ENCODE measurements at regions not wholly inside any gene's neighbourhood (a gene's known extent, or its start where the extent isn't known, plus 50 kb on each side); places are given as distances from the start of the nearest gene placed in this dataset.

GRCh38 chr1:55986003-55986402, 593.4 kb downstream of the PLPP3 start:
- DNase-seq (ENCODE audit: low read depth), result peak; percentile 83
- no peaks in the 10 kb centered on the region for H3K9me3 ChIP-seq (ENCODE audit: control insufficient read depth, low read length)
- no peaks in the 10 kb centered on the region for H3K27me3 ChIP-seq (replicated peaks; ENCODE audit: control insufficient read depth, insufficient read depth, low read length)
- H3K9ac ChIP-seq (ENCODE audit: low read length), result peak overlapping the region; percentile 36
- H3K4me3 ChIP-seq (ENCODE audit: low read length), result no peak overlapping the region
- H3K36me3 ChIP-seq (ENCODE audit: control insufficient read depth, insufficient read depth, low read length, severe bottlenecking), result no peaks in the 10 kb centered on the region
- peaks cover 60% of the 10 kb centered on the region for H3K4me1 ChIP-seq (ENCODE audit: control insufficient read depth, insufficient read depth, low read length)

- Histone ChIP-seq H3K4me3 (ENCODE audit: low read length) (no peak overlapping the region), H3K4me1 (ENCODE audit: control insufficient read depth, insufficient read depth, low read length) (peaks cover 23% of the 10 kb centered on the region)
- peak; percentile 78 for DNase-seq (ENCODE audit: low read depth)
Measured at GRCh38 chr1:55981010-55981650, 598.2 kb downstream of the PLPP3 start.

GRCh38 chr1:55980582-55980981, 598.8 kb downstream of the PLPP3 start:
- peak; percentile 71 for DNase-seq (ENCODE audit: low read depth)
- peaks cover 3% of the 10 kb centered on the region for H3K9me3 ChIP-seq (ENCODE audit: control insufficient read depth, low read length)
- no peaks in the 10 kb centered on the region for H3K36me3 ChIP-seq (ENCODE audit: control insufficient read depth, insufficient read depth, low read length, severe bottlenecking)
- peaks cover 19% of the 10 kb centered on the region for H3K4me1 ChIP-seq (ENCODE audit: control insufficient read depth, insufficient read depth, low read length)
- H3K9ac ChIP-seq (ENCODE audit: low read length), result peak overlapping the region; percentile 15
- no peaks in the 10 kb centered on the region for H3K27me3 ChIP-seq (replicated peaks; ENCODE audit: control insufficient read depth, insufficient read depth, low read length)
- H3K4me3 ChIP-seq (ENCODE audit: low read length), result no peak overlapping the region

More at GRCh38 chr1:55981010-55981650, 598.2 kb downstream of the PLPP3 start:
- Histone ChIP-seq H3K36me3 (ENCODE audit: control insufficient read depth, insufficient read depth, low read length, severe bottlenecking) (no peaks in the 10 kb centered on the region), H3K9me3 (ENCODE audit: control insufficient read depth, low read length) (peaks cover 3% of the 10 kb centered on the region), H3K27me3 (replicated peaks; ENCODE audit: control insufficient read depth, insufficient read depth, low read length) (no peaks in the 10 kb centered on the region), H3K9ac (ENCODE audit: low read length) (peak overlapping the region; percentile 56)

- H3K4me1 ChIP-seq (ENCODE audit: control insufficient read depth, insufficient read depth, low read length), result peaks cover 37% of the 10 kb centered on the region
- H3K4me3 ChIP-seq (ENCODE audit: low read length), result peak overlapping the region; percentile 12
- DNase-seq (ENCODE audit: low read depth), result peak; percentile 81
- peaks cover 3% of the 10 kb centered on the region for H3K9me3 ChIP-seq (ENCODE audit: control insufficient read depth, low read length)
- no peaks in the 10 kb centered on the region for H3K36me3 ChIP-seq (ENCODE audit: control insufficient read depth, insufficient read depth, low read length, severe bottlenecking)
- H3K9ac ChIP-seq (ENCODE audit: low read length), result peak overlapping the region; percentile 69
- H3K27me3 ChIP-seq (replicated peaks; ENCODE audit: control insufficient read depth, insufficient read depth, low read length), result no peaks in the 10 kb centered on the region
Measured at GRCh38 chr1:55974714-55975441, 604.5 kb downstream of the PLPP3 start.

GRCh38 chr1:55970526-55971110, 608.7 kb downstream of the PLPP3 start:
- Histone ChIP-seq H3K4me3 (ENCODE audit: low read length) (no peak overlapping the region), H3K27me3 (replicated peaks; ENCODE audit: control insufficient read depth, insufficient read depth, low read length) (no peaks in the 10 kb centered on the region), H3K36me3 (ENCODE audit: control insufficient read depth, insufficient read depth, low read length, severe bottlenecking) (no peaks in the 10 kb centered on the region), H3K9me3 (ENCODE audit: control insufficient read depth, low read length) (no peaks in the 10 kb centered on the region), H3K4me1 (ENCODE audit: control insufficient read depth, insufficient read depth, low read length) (peaks cover 36% of the 10 kb centered on the region), H3K9ac (ENCODE audit: low read length) (peak overlapping the region; percentile 2)
- peak; percentile 48 for DNase-seq (ENCODE audit: low read depth)

- H3K9me3 ChIP-seq (ENCODE audit: control insufficient read depth, low read length), result no peaks in the 10 kb centered on the region
- no peak overlapping the region for H3K4me3 ChIP-seq (ENCODE audit: low read length)
- no peaks in the 10 kb centered on the region for H3K27me3 ChIP-seq (replicated peaks; ENCODE audit: control insufficient read depth, insufficient read depth, low read length)
- DNase-seq (ENCODE audit: low read depth), result no peak
- H3K4me1 ChIP-seq (ENCODE audit: control insufficient read depth, insufficient read depth, low read length), result peaks cover 28% of the 10 kb centered on the region
- no peaks in the 10 kb centered on the region for H3K36me3 ChIP-seq (ENCODE audit: control insufficient read depth, insufficient read depth, low read length, severe bottlenecking)
- no peak overlapping the region for H3K9ac ChIP-seq (ENCODE audit: low read length)
Measured at GRCh38 chr1:55969322-55969721, 610.0 kb downstream of the PLPP3 start.

- Histone ChIP-seq H3K9me3 (ENCODE audit: control insufficient read depth, low read length) (no peaks in the 10 kb centered on the region), H3K27me3 (replicated peaks; ENCODE audit: control insufficient read depth, insufficient read depth, low read length) (no peaks in the 10 kb centered on the region), H3K4me1 (ENCODE audit: control insufficient read depth, insufficient read depth, low read length) (peaks cover 21% of the 10 kb centered on the region), H3K36me3 (ENCODE audit: control insufficient read depth, insufficient read depth, low read length, severe bottlenecking) (no peaks in the 10 kb centered on the region), H3K4me3 (ENCODE audit: low read length) (no peak overlapping the region), H3K9ac (ENCODE audit: low read length) (no peak overlapping the region)
- no peak for DNase-seq (ENCODE audit: low read depth)
Measured at GRCh38 chr1:55968661-55969060, 610.7 kb downstream of the PLPP3 start.

- H3K4me3 ChIP-seq (ENCODE audit: low read length), result no peak overlapping the region
- H3K4me1 ChIP-seq (ENCODE audit: control insufficient read depth, insufficient read depth, low read length), result peaks cover 10% of the 10 kb centered on the region
- no peaks in the 10 kb centered on the region for H3K36me3 ChIP-seq (ENCODE audit: control insufficient read depth, insufficient read depth, low read length, severe bottlenecking)
- H3K9ac ChIP-seq (ENCODE audit: low read length), result no peak overlapping the region
- DNase-seq (ENCODE audit: low read depth), result peak; percentile 30
- no peaks in the 10 kb centered on the region for H3K27me3 ChIP-seq (replicated peaks; ENCODE audit: control insufficient read depth, insufficient read depth, low read length)
- no peaks in the 10 kb centered on the region for H3K9me3 ChIP-seq (ENCODE audit: control insufficient read depth, low read length)
Measured at GRCh38 chr1:55965981-55966461, 613.3 kb downstream of the PLPP3 start.

GRCh38 chr1:55962472-55962871, 616.9 kb downstream of the PLPP3 start:
- H3K27me3 ChIP-seq (replicated peaks; ENCODE audit: control insufficient read depth, insufficient read depth, low read length), result no peaks in the 10 kb centered on the region
- H3K36me3 ChIP-seq (ENCODE audit: control insufficient read depth, insufficient read depth, low read length, severe bottlenecking), result no peaks in the 10 kb centered on the region
- H3K9ac ChIP-seq (ENCODE audit: low read length), result no peak overlapping the region
- H3K4me1 ChIP-seq (ENCODE audit: control insufficient read depth, insufficient read depth, low read length), result peaks cover 5% of the 10 kb centered on the region
- H3K4me3 ChIP-seq (ENCODE audit: low read length), result no peak overlapping the region
- H3K9me3 ChIP-seq (ENCODE audit: control insufficient read depth, low read length), result no peaks in the 10 kb centered on the region
- DNase-seq (ENCODE audit: low read depth), result no peak

- no peak overlapping the region for H3K4me3 ChIP-seq (ENCODE audit: low read length)
- H3K36me3 ChIP-seq (ENCODE audit: control insufficient read depth, insufficient read depth, low read length, severe bottlenecking), result no peaks in the 10 kb centered on the region
- H3K4me1 ChIP-seq (ENCODE audit: control insufficient read depth, insufficient read depth, low read length), result peaks cover 5% of the 10 kb centered on the region
- no peak overlapping the region for H3K9ac ChIP-seq (ENCODE audit: low read length)
- H3K27me3 ChIP-seq (replicated peaks; ENCODE audit: control insufficient read depth, insufficient read depth, low read length), result no peaks in the 10 kb centered on the region
- no peak for DNase-seq (ENCODE audit: low read depth)
- no peaks in the 10 kb centered on the region for H3K9me3 ChIP-seq (ENCODE audit: control insufficient read depth, low read length)
Measured at GRCh38 chr1:55959136-55959548, 620.2 kb downstream of the PLPP3 start.

- Histone ChIP-seq H3K4me3 (ENCODE audit: low read length) (no peak overlapping the region), H3K36me3 (ENCODE audit: control insufficient read depth, insufficient read depth, low read length, severe bottlenecking) (no peaks in the 10 kb centered on the region), H3K4me1 (ENCODE audit: control insufficient read depth, insufficient read depth, low read length) (peaks cover 5% of the 10 kb centered on the region), H3K27me3 (replicated peaks; ENCODE audit: control insufficient read depth, insufficient read depth, low read length) (no peaks in the 10 kb centered on the region), H3K9ac (ENCODE audit: low read length) (no peak overlapping the region), H3K9me3 (ENCODE audit: control insufficient read depth, low read length) (no peaks in the 10 kb centered on the region)
- DNase-seq (ENCODE audit: low read depth), result no peak
Measured at GRCh38 chr1:55958498-55958897, 620.9 kb downstream of the PLPP3 start.
